Choroid plexus epithelial cell (primary cell): ENCODE measurements at regions not wholly inside any gene's neighbourhood (a gene's known extent, or its start where the extent isn't known, plus 50 kb on each side); places are given as distances from the start of the nearest gene placed in this dataset.

Source experiments
- DNase-seq: peaks from one replicate; pipeline ENCODE4 v3.0.0-alpha.2; 2010; ENCODE audit warnings: low read depth
- H3K4me3 ChIP-seq: 2 replicates; pipeline ENCODE4 v1.5.1; 2011; ENCODE audit warnings: low read depth, mild to moderate bottlenecking, control low read depth, low read length, moderate library complexity
- TF ChIP-seq, protein P1 (sequence below): conservative IDR thresholded peaks from 2 replicates; pipeline ENCODE4 v1.5.1; 2011; ENCODE audit warnings: low read depth, mild to moderate bottlenecking, control low read depth, inconsistent platforms, low read length, moderate library complexity

DNA sequence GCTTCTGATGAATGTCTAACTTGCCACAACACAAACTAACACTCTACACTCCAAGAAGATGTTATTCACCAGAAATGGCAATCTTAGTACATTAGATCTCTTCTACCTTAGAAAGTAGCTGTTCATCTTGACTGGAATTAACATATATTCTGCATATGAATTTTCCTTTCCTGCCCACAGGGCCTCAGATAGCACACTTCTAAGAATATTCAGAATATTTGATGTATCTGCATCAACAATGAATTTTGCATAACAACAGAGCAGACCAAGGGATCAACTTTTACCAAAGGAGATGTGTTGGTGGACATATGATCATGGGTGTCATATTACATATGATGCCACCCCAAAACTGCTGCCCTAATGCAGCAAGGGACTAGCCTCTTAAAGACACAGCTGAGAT lies 960.8 kb upstream of the GHITM start:
- TF ChIP-seq, protein P1, sequence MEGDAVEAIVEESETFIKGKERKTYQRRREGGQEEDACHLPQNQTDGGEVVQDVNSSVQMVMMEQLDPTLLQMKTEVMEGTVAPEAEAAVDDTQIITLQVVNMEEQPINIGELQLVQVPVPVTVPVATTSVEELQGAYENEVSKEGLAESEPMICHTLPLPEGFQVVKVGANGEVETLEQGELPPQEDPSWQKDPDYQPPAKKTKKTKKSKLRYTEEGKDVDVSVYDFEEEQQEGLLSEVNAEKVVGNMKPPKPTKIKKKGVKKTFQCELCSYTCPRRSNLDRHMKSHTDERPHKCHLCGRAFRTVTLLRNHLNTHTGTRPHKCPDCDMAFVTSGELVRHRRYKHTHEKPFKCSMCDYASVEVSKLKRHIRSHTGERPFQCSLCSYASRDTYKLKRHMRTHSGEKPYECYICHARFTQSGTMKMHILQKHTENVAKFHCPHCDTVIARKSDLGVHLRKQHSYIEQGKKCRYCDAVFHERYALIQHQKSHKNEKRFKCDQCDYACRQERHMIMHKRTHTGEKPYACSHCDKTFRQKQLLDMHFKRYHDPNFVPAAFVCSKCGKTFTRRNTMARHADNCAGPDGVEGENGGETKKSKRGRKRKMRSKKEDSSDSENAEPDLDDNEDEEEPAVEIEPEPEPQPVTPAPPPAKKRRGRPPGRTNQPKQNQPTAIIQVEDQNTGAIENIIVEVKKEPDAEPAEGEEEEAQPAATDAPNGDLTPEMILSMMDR, result no peak
- no peak for DNase-seq
- H3K4me3 ChIP-seq, result no peak overlapping the region

DNA sequence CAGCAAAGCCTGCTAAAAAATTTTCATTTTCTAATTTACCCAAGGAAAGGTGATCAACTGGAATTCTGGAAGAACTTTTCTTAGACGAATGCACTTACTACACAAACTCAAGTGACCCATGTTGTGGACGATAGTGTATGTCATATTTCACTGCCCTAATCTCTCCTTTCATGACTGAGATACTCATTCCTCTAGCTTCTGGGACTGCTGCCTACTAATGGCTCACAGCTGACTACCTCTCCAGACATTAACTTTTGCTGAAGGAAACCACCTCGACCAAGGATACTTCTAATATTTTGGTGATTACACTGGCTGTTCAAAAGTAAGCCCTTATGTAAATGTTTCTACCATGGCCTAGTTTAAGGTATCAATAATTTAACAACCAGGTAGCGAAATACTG lies 959.9 kb upstream of the GHITM start:
- no peak overlapping the region for H3K4me3 ChIP-seq
- no peak for DNase-seq
- TF ChIP-seq, protein P1, result no peak

DNA sequence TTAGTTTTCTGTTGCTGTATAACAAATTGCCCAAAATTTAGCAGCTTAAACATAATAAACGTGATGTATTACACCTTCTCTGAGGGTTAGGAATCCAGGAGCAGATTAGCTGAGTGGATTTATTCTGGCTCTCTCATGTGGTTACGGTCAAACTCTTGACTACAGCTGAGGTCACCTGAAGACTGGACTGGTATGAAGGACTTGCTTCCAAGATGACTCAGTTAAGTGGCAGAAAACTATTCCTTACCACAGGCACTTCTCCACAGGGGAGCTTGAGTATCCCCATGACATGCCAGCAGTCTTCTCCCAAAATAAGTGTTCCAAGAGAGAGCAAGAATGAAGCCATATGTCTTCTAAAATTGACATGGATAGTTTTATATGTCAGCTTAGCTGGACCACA lies 957.2 kb upstream of the GHITM start:
- TF ChIP-seq, protein P1, result no peak
- H3K4me3 ChIP-seq, result no peak overlapping the region
- DNase-seq, result no peak

DNA sequence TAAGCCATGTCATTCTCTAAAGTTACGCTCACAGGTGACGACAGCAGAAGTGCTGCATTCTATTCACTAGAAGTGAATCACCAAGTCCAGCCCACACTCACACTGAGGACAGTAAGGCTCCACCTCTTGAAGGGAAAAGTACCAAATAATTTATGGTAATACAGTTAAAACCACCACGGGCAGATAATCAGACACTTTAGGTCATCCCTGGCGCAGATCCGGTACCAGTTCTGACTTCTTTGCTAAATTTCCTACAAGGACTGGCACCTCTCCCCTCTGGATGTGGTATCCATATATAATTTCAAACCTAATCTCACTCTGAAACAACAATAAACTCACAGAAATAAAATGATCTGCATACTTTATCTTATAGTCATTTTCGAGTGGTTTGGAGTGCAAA lies 954.7 kb upstream of the GHITM start:
- TF ChIP-seq, protein P1, result no peak
- no peak for DNase-seq
- no peak overlapping the region for H3K4me3 ChIP-seq

DNA sequence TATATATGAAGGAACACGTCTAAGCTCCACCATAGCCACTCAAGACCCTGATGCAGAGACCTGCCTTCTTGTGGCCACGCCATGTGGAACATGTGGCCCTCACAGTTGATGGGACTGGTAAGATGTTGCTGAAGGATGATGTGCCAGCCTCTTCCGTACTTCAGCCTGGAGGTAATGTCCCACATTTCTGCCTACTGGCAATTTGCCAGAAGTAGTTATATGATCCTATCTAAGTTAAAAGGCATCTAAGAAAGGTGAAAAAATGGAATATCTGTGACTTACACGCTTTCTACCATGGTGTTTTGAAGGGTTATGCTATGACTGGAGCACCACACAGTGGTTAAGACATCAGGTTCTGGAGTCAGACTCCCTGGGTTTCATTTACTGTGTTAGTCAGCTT lies 948.7 kb upstream of the GHITM start:
- TF ChIP-seq, protein P1, result no peak

DNA sequence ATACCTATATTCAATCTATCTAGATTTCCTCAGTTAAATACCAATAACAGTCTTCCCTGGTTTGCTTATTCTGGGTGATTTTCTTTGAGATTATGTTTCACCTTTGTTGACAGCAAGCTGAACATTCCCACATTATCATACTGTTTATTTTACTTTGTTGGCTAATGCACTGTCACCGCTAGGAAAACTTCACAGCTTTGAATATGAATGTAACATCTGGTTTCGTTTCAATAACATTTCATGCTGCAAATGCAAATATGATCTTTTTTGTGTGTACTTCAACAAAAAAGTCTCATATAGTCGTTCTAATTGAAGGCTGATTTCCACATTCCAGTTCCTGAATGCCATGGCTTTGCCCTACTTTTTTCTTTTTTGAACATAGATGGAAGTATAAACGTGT lies 946.3 kb upstream of the GHITM start:
- TF ChIP-seq, protein P1, result no peak
- H3K4me3 ChIP-seq, result no peak overlapping the region
- DNase-seq, result no peak

More for the DNA sequence above, 948.7 kb upstream of the GHITM start:
- no peak for DNase-seq
- no peak overlapping the region for H3K4me3 ChIP-seq

DNA sequence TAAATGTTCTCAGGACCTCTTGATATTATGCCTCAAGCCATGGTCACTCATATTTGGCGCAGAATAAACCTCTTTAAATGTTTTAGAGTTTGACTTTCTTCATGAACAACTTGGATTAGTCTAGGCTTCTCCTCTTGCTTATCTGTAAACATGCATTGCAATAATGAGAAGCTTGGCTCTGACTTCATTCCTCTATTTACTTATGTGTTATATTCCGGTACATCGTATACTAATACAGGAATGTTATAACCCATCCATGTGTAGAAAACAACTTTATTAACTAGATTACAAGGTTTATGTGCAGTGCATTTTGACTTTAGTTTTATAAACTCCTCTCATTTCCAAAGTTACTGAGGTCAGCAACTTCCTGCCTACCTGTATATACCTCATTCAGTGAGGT lies 944.3 kb upstream of the GHITM start:
- H3K4me3 ChIP-seq, result no peak overlapping the region
- DNase-seq, result no peak
- TF ChIP-seq, protein P1, result no peak
